ENCODE measurements at regions not wholly inside any gene's neighbourhood (a gene's known extent, or its start where the extent isn't known, plus 50 kb on each side); places are given as distances from the start of the nearest gene placed in this dataset.

- TF ChIP-seq CTCF (IDR thresholded peaks at IDR 0.05) (no peak), POLR2A (IDR thresholded peaks at IDR 0.05) (no peak)
Measured at GRCh38 chr2:37866171-37866934, 58.7 kb upstream of the RMDN2 start.
